ENCODE measurements at regions not wholly inside any gene's neighbourhood (a gene's known extent, or its start where the extent isn't known, plus 50 kb on each side); places are given as distances from the start of the nearest gene placed in this dataset.

- DNase-seq (ENCODE audit: low read depth in 3 of 3, low spot score in 1 of 3): no peak
These were observed 443.1 kb upstream of the ZNF462 start for GRCh38 chr9:106419829-106420228.

- no peak for DNase-seq (ENCODE audit: low read depth in 3 of 3, low spot score in 1 of 3)
These were observed 442.4 kb upstream of the ZNF462 start for GRCh38 chr9:106420511-106420944.

- DNase-seq (ENCODE audit: low read depth in 3 of 3, low spot score in 1 of 3): no peak
These were observed 441.2 kb upstream of the ZNF462 start for GRCh38 chr9:106421772-106422171.

- no peak for DNase-seq (ENCODE audit: low read depth in 3 of 3, low spot score in 1 of 3)
These were observed 439.4 kb upstream of the ZNF462 start for GRCh38 chr9:106423575-106423974.

- DNase-seq (ENCODE audit: low read depth in 3 of 3, low spot score in 1 of 3): no peak
These were observed 430.3 kb upstream of the ZNF462 start for GRCh38 chr9:106432631-106433030.

- DNase-seq (ENCODE audit: low read depth in 3 of 3, low spot score in 1 of 3): no peak
These were observed 424.0 kb upstream of the ZNF462 start for GRCh38 chr9:106438928-106439327.

GRCh38 chr9:106441283-106441682 lies 421.7 kb upstream of the ZNF462 start:
- no peak for DNase-seq (ENCODE audit: low read depth in 3 of 3, low spot score in 1 of 3)

- DNase-seq (ENCODE audit: low read depth in 3 of 3, low spot score in 1 of 3): no peak
These were observed 419.4 kb upstream of the ZNF462 start for GRCh38 chr9:106443520-106443919.

GRCh38 chr9:106445107-106445506 lies 417.9 kb upstream of the ZNF462 start:
- no peak for DNase-seq (ENCODE audit: low read depth in 3 of 3, low spot score in 1 of 3)

- no peak for DNase-seq (ENCODE audit: low read depth in 3 of 3, low spot score in 1 of 3)
These were observed 413.5 kb upstream of the ZNF462 start for GRCh38 chr9:106449336-106449927.

- no peak for DNase-seq (ENCODE audit: low read depth in 3 of 3, low spot score in 1 of 3)
These were observed 412.4 kb upstream of the ZNF462 start for GRCh38 chr9:106450549-106450948.

GRCh38 chr9:106451223-106451622 lies 411.7 kb upstream of the ZNF462 start:
- no peak for DNase-seq (ENCODE audit: low read depth in 3 of 3, low spot score in 1 of 3)

- DNase-seq (ENCODE audit: low read depth in 3 of 3, low spot score in 1 of 3): no peak
These were observed 406.4 kb upstream of the ZNF462 start for GRCh38 chr9:106456581-106456980.

GRCh38 chr9:106467113-106467864 lies 395.7 kb upstream of the ZNF462 start:
- no peak for DNase-seq (ENCODE audit: low read depth in 3 of 3, low spot score in 1 of 3)

- DNase-seq (ENCODE audit: low read depth in 3 of 3, low spot score in 1 of 3): no peak
These were observed 395.2 kb upstream of the ZNF462 start for GRCh38 chr9:106467865-106468164.

GRCh38 chr9:106468431-106468830 lies 394.5 kb upstream of the ZNF462 start:
- DNase-seq (ENCODE audit: low read depth in 3 of 3, low spot score in 1 of 3): no peak

- no peak for DNase-seq (ENCODE audit: low read depth in 3 of 3, low spot score in 1 of 3)
These were observed 384.7 kb upstream of the ZNF462 start for GRCh38 chr9:106478312-106478711.

GRCh38 chr9:106478727-106479126 lies 384.2 kb upstream of the ZNF462 start:
- DNase-seq (ENCODE audit: low read depth in 3 of 3, low spot score in 1 of 3): no peak

- no peak for DNase-seq (ENCODE audit: low read depth in 3 of 3, low spot score in 1 of 3)
These were observed 383.3 kb upstream of the ZNF462 start for GRCh38 chr9:106479679-106480078.

- no peak for DNase-seq (ENCODE audit: low read depth in 3 of 3, low spot score in 1 of 3)
These were observed 381.9 kb upstream of the ZNF462 start for GRCh38 chr9:106481013-106481609.

GRCh38 chr9:106482733-106483132 lies 380.2 kb upstream of the ZNF462 start:
- DNase-seq (ENCODE audit: low read depth in 3 of 3, low spot score in 1 of 3): no peak

GRCh38 chr9:106486685-106487084 lies 376.3 kb upstream of the ZNF462 start:
- DNase-seq (ENCODE audit: low read depth in 3 of 3, low spot score in 1 of 3): no peak

GRCh38 chr9:106487266-106487665 lies 375.7 kb upstream of the ZNF462 start:
- no peak for DNase-seq (ENCODE audit: low read depth in 3 of 3, low spot score in 1 of 3)

Data from stimulated activated CD4-positive, alpha-beta T cell treated with anti-CD3 and anti-CD28 coated beads, TNF-alpha, amount 100 ng/mL, for 1 hour (primary cell).